KMS-11 (cell line): ENCODE measurements at regions not wholly inside any gene's neighbourhood (a gene's known extent, or its start where the extent isn't known, plus 50 kb on each side); places are given as distances from the start of the nearest gene placed in this dataset.

Experiments
- H2AFZ ChIP-seq: fragments of 200-600 bp; sonication (generic); 2 replicates; pipeline ENCODE4 v1.6.1; 2016; ENCODE audit warnings: antibody characterized with exemption, mixed run types, low read depth
- H3K27ac ChIP-seq: fragments of 200-600 bp; sonication (generic); 2 replicates; pipeline ENCODE4 v1.6.1; 2016; ENCODE audit warnings: mild to moderate bottlenecking, mixed run types
- H3K27me3 ChIP-seq: fragments of 200-600 bp; sonication (generic); 2 replicates; pipeline ENCODE4 v1.6.1; 2017; ENCODE audit warnings: mild to moderate bottlenecking, low read depth, mixed run types, moderate library complexity; ENCODE audit not compliant: insufficient read depth
- H3K36me3 ChIP-seq: fragments of 200-600 bp; sonication (generic); 2 replicates; pipeline ENCODE4 v1.6.1; 2017; ENCODE audit warnings: mild to moderate bottlenecking, mixed run types; ENCODE audit not compliant: insufficient read depth
- H3K4me1 ChIP-seq: fragments of 200-600 bp; sonication (generic); 2 replicates; pipeline ENCODE4 v1.6.1; 2016; ENCODE audit warnings: mild to moderate bottlenecking, low read depth, mixed run types; ENCODE audit not compliant: poor library complexity, severe bottlenecking
- H3K4me2 ChIP-seq: fragments of 200-600 bp; sonication (generic); 2 replicates; pipeline ENCODE4 v1.7.0; 2016; ENCODE audit warnings: mild to moderate bottlenecking, mixed run types
- H3K4me3 ChIP-seq: fragments of 200-600 bp; sonication (generic); IDR thresholded peaks from 2 replicates; pipeline ENCODE4 v1.6.1; 2017; ENCODE audit warnings: low read depth, low read length, mixed read lengths; ENCODE audit not compliant: insufficient read depth
- H3K79me2 ChIP-seq: fragments of 200-600 bp; sonication (generic); 2 replicates; pipeline ENCODE4 v1.6.1; 2016; ENCODE audit warnings: low read depth, mixed run types; ENCODE audit not compliant: insufficient read depth
- H3K9ac ChIP-seq: fragments of 200-600 bp; sonication (generic); 2 replicates; pipeline ENCODE4 v1.6.1; 2016; ENCODE audit warnings: mild to moderate bottlenecking, mixed run types
- H4K20me1 ChIP-seq: fragments of 200-600 bp; sonication (generic); 2 replicates; pipeline ENCODE4 v1.6.1; 2016; ENCODE audit warnings: mild to moderate bottlenecking, mixed run types; ENCODE audit not compliant: insufficient read depth
- TF ChIP-seq, protein P1 (sequence below): fragments of 200-600 bp; sonication (generic); conservative IDR thresholded peaks from 2 replicates; pipeline ENCODE4 v1.6.1; 2017; ENCODE audit warnings: low read depth, mild to moderate bottlenecking, antibody characterized with exemption, low read length, moderate library complexity, mixed read lengths

DNA sequence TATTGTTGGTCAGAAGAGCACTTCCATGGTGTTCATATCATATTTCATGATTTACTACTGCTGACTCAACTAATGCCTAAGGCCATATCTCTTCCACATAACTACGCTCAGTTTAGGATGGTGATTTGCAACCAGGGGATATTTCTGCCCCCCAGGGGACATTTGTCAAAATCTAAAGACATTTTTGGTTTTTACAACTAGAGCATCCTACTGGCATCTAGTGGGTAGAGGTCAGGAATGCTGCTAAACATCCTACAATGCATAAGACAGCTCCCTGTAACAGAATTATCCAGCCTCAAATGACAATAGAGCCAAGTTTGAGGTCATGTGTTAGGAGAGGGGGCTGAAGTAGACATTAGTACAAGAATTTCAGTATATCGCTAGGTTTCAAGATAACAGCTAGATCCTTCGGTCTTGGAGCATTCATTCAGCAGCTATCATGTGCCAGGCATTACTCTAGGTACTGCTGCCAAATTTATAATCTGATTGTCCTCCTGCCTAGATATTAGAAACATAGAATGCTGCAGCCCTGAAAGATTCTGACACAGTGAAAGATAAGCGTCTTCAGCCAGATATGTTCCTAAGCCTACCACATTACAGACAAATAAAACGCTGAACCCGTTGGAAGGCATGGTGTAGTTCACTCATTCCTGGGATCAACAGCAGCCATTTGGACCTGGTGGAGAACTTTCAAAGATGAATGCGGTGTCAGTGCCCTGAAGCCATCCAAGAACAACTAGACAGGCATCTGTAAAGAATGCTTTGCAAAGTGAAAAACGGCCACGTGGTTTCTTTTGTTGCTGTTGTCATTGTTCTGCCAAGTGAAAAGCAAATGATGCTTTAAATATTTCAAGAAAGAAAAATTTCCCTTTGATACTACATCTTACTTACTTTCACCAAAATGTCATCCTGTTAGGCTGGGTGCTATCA, 55.5 kb upstream of the FST start:
- H3K27ac ChIP-seq, result no peak overlapping the region
- no peaks in the 10 kb centered on the region for H3K27me3 ChIP-seq
- TF ChIP-seq, protein P1, sequence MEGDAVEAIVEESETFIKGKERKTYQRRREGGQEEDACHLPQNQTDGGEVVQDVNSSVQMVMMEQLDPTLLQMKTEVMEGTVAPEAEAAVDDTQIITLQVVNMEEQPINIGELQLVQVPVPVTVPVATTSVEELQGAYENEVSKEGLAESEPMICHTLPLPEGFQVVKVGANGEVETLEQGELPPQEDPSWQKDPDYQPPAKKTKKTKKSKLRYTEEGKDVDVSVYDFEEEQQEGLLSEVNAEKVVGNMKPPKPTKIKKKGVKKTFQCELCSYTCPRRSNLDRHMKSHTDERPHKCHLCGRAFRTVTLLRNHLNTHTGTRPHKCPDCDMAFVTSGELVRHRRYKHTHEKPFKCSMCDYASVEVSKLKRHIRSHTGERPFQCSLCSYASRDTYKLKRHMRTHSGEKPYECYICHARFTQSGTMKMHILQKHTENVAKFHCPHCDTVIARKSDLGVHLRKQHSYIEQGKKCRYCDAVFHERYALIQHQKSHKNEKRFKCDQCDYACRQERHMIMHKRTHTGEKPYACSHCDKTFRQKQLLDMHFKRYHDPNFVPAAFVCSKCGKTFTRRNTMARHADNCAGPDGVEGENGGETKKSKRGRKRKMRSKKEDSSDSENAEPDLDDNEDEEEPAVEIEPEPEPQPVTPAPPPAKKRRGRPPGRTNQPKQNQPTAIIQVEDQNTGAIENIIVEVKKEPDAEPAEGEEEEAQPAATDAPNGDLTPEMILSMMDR, result no peak
- no peak overlapping the region for H3K4me3 ChIP-seq
- no peaks in the 10 kb centered on the region for H3K36me3 ChIP-seq
- no peak overlapping the region for H3K9ac ChIP-seq
- no peak overlapping the region for H3K4me2 ChIP-seq
- H4K20me1 ChIP-seq, result no peaks in the 10 kb centered on the region
- H3K79me2 ChIP-seq, result no peaks in the 10 kb centered on the region
- H3K4me1 ChIP-seq, result peaks cover 11% of the 10 kb centered on the region
- no peak overlapping the region for H2AFZ ChIP-seq

DNA sequence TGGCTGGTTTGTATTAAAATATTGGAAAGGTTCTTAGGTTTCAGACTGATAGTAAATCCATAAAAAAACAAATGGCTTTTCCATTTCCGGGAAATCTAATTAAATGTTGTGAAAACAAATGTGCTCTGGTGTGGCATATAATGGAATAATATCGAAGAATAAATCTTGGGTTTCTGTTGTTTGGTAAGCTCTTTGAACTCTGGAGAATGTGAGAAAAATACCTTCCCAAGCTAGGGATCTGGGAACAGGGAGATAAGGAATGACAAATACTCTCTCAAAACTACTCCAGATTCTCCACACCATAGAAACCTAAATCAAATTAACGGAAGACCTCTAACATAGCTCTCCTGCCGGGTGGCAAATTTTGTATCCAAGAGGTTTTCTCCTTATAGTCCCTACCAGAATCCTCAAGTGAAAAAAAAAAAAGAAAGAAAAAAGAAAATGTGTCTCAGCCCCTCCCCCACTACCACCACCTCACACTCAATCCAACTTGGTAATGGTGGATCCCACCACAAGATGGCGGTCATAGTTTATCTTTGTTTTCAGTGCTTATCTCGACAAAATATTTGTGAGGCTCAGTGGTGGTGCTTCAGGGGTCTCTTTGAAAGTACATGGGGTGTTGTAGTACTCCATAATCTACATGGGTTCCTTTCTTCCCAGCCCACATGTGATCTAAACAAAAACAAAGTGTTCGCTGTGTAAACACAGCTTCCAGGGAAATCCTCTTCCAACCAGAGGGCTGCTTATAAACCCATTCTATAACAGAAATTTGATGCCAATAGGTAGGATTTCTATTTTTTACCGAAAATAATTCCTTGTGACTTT, 54.5 kb upstream of the FST start:
- Histone ChIP-seq H3K4me2 (no peak overlapping the region), H2AFZ (no peak overlapping the region; the same call in 1 of the 2 replicates), H3K27ac (no peak overlapping the region), H3K27me3 (no peaks in the 10 kb centered on the region), H3K9ac (no peak overlapping the region), H3K36me3 (no peaks in the 10 kb centered on the region), H3K4me1 (peaks cover 11% of the 10 kb centered on the region), H4K20me1 (no peaks in the 10 kb centered on the region), H3K79me2 (no peaks in the 10 kb centered on the region), H3K4me3 (no peak overlapping the region)
- TF ChIP-seq, protein P1, result peak; percentile 75

DNA sequence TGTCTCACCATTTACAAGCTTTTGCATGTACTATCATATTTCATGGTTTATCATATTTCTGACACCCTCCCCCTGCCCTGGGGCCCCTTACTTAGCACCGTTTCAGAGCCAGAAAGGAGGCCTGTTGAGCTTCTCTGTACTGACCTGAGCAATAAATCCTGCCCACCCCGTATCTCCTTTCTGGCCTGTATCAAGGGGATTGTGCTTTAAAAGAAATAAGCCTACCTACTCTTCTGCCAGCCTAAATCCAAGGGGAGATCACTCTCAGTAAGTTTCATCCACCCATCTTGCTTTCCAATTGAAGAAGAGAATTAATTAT, 54.0 kb upstream of the FST start:
- no peaks in the 10 kb centered on the region for H3K79me2 ChIP-seq
- no peaks in the 10 kb centered on the region for H3K27me3 ChIP-seq
- no peak overlapping the region for H3K27ac ChIP-seq
- TF ChIP-seq, protein P1, result no peak
- no peaks in the 10 kb centered on the region for H4K20me1 ChIP-seq
- no peak overlapping the region for H3K4me3 ChIP-seq
- no peak overlapping the region; the same call in 1 of the 2 replicates for H2AFZ ChIP-seq
- H3K9ac ChIP-seq, result no peak overlapping the region
- H3K4me1 ChIP-seq, result peaks cover 11% of the 10 kb centered on the region
- H3K4me2 ChIP-seq, result no peak overlapping the region
- H3K36me3 ChIP-seq, result no peaks in the 10 kb centered on the region

DNA sequence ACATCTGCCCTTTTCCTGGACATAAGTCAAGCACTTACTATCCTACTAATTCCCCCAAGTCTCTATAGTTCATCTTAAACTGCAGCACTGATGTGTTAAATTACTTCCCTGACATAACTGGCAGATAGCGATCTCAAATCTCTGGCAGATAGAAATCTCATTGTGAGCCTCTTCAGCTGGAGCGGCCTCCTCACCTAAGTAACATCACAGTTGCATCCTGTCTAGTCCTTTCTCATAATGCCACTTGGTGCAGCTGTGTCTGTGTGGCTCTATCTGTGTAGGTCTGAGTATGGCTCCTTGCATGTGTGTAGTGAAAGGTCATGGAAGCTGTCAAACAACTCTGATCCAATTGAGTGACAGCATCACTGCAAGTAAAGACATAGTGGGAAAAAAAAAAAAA, 53.6 kb upstream of the FST start:
- TF ChIP-seq, protein P1, result no peak
- Histone ChIP-seq H3K79me2 (no peaks in the 10 kb centered on the region), H3K4me2 (no peak overlapping the region), H4K20me1 (no peaks in the 10 kb centered on the region), H3K9ac (no peak overlapping the region), H3K27ac (no peak overlapping the region), H2AFZ (no peak overlapping the region), H3K4me3 (no peak overlapping the region), H3K4me1 (peaks cover 11% of the 10 kb centered on the region), H3K27me3 (no peaks in the 10 kb centered on the region), H3K36me3 (no peaks in the 10 kb centered on the region)
